NCI-H510A treated with DMSO at 0.1 percent for 48 hours (cell line): ENCODE measurements at regions not wholly inside any gene's neighbourhood (a gene's known extent, or its start where the extent isn't known, plus 50 kb on each side); places are given as distances from the start of the nearest gene placed in this dataset.
A peak's percentile ranks its signal among the peaks of the same experiment; 100 is the strongest.

Experiments
- DNase-seq: peaks from one replicate; lab custom pipeline; 2025; lab: John Stamatoyannopoulos, UW

DNA sequence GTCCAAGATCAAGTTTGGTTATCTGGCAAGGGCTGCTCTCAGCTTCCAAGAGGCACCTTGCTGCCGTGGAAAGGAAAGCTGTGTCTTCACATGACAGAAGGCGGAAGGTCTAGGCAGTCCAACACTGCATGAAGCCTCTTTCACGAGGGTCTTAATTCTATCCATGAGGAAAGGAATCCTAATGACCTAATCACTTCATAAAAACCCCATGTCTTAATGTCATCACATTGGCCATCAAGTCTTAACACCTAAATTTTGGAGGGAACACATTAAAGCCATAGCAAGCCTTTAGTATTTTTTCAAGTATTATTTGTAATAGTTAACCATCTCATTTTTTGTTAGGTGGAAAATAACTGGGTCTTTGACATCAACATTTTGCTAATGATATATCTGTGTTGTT, 858.3 kb downstream of the FLRT2 start:
- DNase-seq = no peak

DNA sequence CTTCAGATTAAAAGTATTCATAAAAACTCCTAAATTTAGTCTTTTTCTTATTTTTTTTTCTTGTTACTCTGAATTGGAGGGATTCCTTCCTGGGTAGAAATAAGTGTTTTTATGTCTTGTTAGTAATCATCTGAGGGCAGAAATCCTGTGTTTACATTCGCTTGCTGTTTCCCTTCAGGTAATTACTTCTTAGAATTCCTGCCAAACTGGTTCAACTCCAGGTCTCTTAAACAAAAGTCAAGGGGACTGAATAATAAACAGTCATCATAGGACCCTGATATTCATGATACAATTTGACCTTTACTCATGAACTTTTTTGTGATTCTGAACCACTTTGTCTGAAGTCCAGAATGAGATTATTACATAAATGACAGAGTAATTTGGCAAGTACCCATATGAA, 843.9 kb downstream of the FLRT2 start:
- DNase-seq = peak; percentile 48

DNA sequence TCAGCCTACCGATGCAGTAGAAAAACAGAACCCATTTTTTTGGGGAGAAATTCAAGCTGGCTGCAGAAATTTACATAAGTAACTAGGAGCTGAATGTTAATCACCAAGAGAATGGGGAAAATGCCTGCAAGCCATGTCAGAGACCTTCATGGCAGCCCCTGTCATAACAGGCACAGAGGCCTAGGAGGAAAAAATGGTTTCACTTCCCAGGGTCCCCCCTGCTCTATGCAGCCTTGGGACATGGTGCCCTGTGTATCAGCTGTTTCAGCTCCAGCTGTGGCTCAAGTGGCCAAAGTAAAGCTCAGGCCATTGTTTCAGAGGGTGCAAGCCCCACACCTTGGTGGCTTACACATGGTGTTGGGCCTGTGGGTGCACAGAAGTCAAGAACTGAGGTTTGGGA, 842.5 kb downstream of the FLRT2 start:
- no peak for DNase-seq

- DNase-seq = no peak
Observed at GRCh38 chr14:86364634-86365033, 834.7 kb downstream of the FLRT2 start.

- DNase-seq = no peak
Observed at GRCh38 chr14:86363576-86363975, 833.6 kb downstream of the FLRT2 start.

- DNase-seq = no peak
Observed at GRCh38 chr14:86363047-86363446, 833.1 kb downstream of the FLRT2 start.

DNA sequence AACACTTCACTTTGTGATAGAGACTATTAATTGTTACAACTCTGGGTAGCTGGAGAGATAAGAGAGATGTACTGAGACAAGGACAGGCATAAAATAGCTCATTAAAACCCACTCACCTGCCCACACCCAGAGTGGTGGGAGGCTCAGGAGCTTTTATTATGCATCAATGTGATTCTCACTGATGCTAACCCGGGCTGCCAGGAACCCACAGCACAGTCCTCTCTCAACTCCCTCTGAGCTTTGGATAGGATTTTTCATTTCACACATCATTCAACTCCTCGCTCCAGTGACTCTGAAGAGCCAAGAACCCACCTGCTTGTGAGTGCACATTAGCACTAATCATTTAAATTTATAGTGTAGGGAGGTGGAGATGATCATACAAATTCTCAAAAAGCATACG, 827.9 kb downstream of the FLRT2 start:
- DNase-seq = peak; percentile 91

DNA sequence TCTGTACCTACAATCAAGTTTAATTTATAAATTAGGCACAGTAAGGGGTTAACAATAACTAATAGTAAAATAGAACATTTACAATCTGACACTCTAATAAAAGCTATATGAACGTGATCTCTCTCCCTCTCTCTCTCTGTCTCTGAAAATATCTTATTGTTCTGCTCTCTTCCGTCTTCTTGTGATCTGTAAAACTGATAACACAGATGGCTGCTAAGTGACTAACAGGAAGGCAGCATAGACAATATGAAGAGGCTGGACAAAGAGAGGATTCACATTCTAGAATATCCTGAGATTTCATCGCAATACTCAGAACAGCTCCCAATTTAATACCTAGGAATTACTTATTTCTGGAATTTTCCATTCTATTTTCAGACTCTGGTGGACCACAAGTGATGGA, 827.2 kb downstream of the FLRT2 start:
- DNase-seq = peak; percentile 27

DNA sequence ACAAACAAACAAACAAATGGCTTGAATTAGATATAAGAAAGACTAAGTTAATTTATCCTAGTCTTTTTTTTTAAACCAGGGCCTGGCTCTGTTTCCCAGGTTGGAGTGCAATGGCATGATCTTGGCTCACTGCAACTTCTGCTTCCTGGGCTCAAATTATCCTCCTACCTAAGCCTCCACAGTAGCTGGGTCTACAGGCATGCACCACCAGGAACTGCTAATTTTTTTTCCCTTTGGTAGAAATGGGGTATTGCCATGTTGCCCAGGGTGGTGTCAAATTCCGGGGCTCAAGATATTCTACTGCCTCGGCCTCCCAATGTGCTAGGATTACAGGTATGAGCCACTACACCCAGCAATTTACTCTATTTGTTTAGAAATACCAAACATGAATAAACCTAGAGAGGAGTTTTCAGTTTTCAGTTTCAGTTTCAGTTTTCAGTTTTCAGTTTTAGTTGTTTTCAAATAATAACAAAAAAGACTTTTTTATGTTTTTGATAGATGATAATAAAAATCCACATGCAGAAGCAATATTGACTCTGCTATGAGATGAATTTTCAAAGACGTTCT, 817.0 kb downstream of the FLRT2 start:
- no peak for DNase-seq

- no peak for DNase-seq
Observed at GRCh38 chr14:86334355-86334754, 804.4 kb downstream of the FLRT2 start.

DNA sequence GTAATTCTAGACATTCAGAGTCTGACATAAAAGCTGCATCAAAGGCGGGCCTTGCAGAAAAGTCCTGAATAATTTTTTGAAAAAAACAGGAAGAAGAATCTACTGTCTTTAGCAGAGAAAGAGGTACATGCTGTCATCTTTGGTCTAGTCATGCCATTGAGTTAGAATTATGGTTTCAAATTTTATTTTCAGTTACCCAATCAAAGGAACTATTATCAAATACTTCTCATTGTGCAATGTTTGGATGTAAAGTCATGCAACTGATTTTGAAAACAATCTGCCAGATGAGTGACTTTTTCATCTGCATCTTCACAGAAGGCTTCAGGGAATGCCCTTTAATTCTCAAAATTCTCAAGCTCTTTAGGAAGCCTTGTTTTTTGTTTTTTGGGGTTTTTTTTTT, 803.5 kb downstream of the FLRT2 start:
- DNase-seq = no peak

DNA sequence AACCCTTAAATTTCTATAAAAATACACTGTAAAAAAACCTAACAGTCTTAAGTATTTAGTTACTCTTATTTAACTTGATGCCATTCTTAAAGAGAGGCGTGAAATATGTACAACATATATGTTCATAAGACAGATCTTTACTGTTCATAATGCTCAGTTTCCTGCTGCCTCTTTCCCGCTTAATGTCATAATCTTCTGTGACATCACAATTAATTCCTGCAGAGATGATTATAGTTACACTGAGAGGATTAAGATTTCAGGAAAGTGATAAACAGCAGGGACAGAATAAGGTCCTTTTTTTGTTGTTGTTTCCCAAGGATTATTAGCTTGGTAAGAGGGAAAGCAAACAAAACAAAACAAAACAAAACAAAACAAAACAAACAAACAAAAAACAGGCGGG, 801.4 kb downstream of the FLRT2 start:
- DNase-seq = no peak

GRCh38 chr14:86321151-86321550, 791.2 kb downstream of the FLRT2 start:
- DNase-seq = peak; percentile 44

- peak; percentile 44 for DNase-seq
Observed at GRCh38 chr14:86312154-86312665, 782.3 kb downstream of the FLRT2 start.

DNA sequence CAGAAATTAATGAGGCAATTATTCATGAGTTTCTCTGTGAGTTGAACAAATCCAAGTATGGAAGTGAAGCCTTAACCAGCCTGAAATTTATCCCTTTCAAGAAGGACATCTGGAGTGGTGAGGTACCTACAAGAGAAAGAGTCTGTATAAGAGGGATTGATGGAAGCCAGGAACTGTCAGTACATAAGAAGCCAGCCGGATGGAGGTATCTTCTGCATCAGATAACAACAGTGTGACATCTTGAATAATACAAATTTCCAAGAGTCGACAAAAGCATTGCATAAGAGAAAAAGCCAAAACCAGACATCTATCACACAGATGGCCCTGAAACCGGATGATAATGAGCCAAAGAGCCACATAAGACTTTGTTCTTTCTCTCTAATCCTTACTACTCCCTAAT, 781.2 kb downstream of the FLRT2 start:
- DNase-seq = peak; percentile 30

- no peak for DNase-seq
Observed at GRCh38 chr14:86310611-86311010, 780.7 kb downstream of the FLRT2 start.

- DNase-seq = no peak
Observed at GRCh38 chr14:86310148-86310547, 780.2 kb downstream of the FLRT2 start.

- DNase-seq = no peak
Observed at GRCh38 chr14:86305058-86305457, 775.1 kb downstream of the FLRT2 start.

GRCh38 chr14:86299994-86300393, 770.0 kb downstream of the FLRT2 start:
- DNase-seq = peak; percentile 68

- DNase-seq = peak; percentile 65
Observed at GRCh38 chr14:86296173-86296572, 766.2 kb downstream of the FLRT2 start.

DNA sequence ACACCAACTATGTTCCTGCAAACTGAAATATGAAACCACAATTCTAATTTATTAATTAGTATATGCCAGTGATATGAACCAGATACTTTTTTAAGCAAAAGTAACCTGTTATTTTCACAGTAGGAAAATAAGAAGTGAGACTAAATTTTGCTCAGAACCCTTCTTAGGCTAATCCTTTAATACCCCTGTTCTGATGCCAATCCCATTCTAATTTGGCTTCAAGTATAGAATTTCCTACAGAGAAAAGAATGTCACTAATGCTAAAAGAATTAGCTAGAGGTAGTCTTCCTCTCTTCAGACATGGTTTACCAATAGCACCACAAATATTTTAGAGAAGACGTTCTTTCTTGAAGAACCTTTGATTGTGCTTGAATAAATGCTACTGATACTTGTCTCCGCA, 758.4 kb downstream of the FLRT2 start:
- DNase-seq = no peak

DNA sequence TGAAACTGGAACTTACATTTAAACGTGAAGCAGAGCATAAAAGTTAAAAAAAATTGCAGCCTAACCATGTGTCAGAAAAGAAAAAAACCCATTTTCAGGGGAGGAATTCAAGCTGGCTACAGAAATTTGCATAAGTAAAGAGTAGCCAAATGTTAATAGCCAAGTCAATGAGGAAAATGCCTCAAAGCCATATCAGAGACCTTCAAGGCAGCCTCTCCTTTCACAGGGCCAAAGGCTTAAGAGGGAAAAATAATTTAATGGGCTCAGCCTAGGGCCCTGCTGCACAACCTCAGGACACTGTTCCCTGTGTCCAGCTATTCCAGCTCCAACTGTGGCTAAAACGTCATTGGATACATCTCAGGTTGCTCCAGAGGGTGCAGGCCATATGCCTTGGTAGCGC, 749.5 kb downstream of the FLRT2 start:
- DNase-seq = no peak

GRCh38 chr14:86257973-86258372, 728.0 kb downstream of the FLRT2 start:
- no peak for DNase-seq

DNA sequence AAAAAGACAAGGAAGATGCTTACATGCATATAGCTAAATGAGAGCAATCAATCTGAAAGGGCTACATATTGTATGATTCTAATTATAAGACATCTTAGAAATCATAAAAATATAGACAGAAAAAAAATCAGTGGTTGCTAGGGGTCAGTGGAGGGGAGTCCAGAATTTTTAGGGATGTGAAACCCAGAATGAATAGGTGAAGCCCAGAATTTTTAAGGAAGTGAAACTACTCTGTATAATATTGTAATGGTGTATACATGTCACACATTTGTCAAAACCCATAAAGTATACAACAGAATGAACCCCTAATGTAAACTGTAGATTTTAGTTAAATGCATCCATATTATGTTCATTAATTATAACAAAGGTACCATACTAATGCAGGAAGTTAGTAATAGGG, 713.2 kb downstream of the FLRT2 start:
- DNase-seq = no peak

DNA sequence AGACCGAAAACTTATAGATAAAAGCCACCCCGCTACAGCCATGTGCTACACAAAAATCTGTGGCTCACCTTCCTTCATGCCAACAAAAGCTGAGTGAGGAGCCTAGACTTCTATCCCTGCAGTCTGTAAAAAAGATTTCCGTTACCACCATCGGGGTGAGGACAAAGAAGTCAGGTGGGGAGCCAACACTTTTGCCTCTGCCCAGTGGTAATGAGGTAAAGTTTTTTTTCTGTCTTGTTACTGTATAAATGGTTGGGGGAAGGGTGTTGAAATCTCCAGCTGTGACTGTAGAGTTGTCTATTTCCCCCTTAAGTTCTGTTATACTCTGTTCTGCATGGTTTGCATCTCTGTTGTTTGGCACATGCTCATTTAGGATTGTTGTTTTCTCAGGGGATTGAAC, 707.8 kb downstream of the FLRT2 start:
- DNase-seq = no peak
